Uterus (tissue), 3 donors: ENCODE measurements at regions not wholly inside any gene's neighbourhood (a gene's known extent, or its start where the extent isn't known, plus 50 kb on each side); places are given as distances from the start of the nearest gene placed in this dataset.

Source experiments
- DNase-seq, 2 donors: peaks; one replicate each; pipeline ENCODE4 v3.0.0-alpha.2; 2019 to 2020
- H3K27ac ChIP-seq, 2 donors: fragments of 200-600 bp; sonication (generic); 1 replicate in 1 of 2; 2 replicates in 1 of 2; pipeline ENCODE4 v1.5.1; 2016 to 2018
- H3K27me3 ChIP-seq, 2 donors: fragments of 200-600 bp; sonication (generic); one replicate each; pipeline ENCODE4 v1.5.1; 2018 to 2019; ENCODE audit warnings: control low read depth in 1 of 2
- H3K36me3 ChIP-seq, 2 donors: fragments of 200-600 bp; sonication (generic); one replicate each; pipeline ENCODE4 v1.5.1; 2019; ENCODE audit warnings: control low read depth in 1 of 2
- H3K4me1 ChIP-seq, 2 donors: fragments of 200-600 bp; sonication (generic); one replicate each; pipeline ENCODE4 v1.5.1; 2018 to 2019; ENCODE audit warnings: control low read depth in 1 of 2
- H3K4me3 ChIP-seq, 2 donors: fragments of 200-600 bp; sonication (generic); 1 replicate in 1 of 2; 2 replicates in 1 of 2; pipeline ENCODE4 v1.5.1; 2018 to 2019; ENCODE audit warnings: mild to moderate bottlenecking in 1 of 2
- H3K9me3 ChIP-seq, 2 donors: fragments of 200-600 bp; sonication (generic); one replicate each; pipeline ENCODE4 v1.5.1; 2019; ENCODE audit warnings: control low read depth in 1 of 2
- CTCF ChIP-seq, 4 experiments: fragments of 200-600 bp in 2 of 4; fragments of 450-650 bp in 2 of 4; sonication (generic) in 2 of 4; IDR thresholded peaks; one replicate each; pipeline ENCODE4 v1.5.1; 2016 to 2019; ENCODE audit warnings: antibody characterized with exemption in 4 of 4, mild to moderate bottlenecking in 2 of 4, moderate library complexity in 1 of 4
- POLR2A ChIP-seq, 2 donors: fragments of 450-650 bp; IDR thresholded peaks; one replicate each; pipeline ENCODE4 v1.6.1; 2016; ENCODE audit warnings: antibody characterized with exemption in 2 of 2, mild to moderate bottlenecking in 1 of 2, moderate library complexity in 1 of 2
- intact Hi-C: fragments of 100-400 bp; cut with DNase I; formaldehyde crosslinking; loops from one replicate; pipeline ENCODE4 v1.15.1; 2023; ENCODE audit warnings: low total_unique reads
- donor health status: DM: yes; HTN: yes; CAD: no.

- intact Hi-C loops, result no loop called here
- Histone ChIP-seq H3K4me3 (no peak overlapping the region), H3K4me1 (no peaks in the 10 kb centered on the region), H3K9me3 (no peaks in the 10 kb centered on the region), H3K27ac (no peak overlapping the region), H3K36me3 (no peaks in the 10 kb centered on the region), H3K27me3 (no peaks in the 10 kb centered on the region)
- TF ChIP-seq CTCF (IDR thresholded peaks at IDR 0.05) (no peak), POLR2A (IDR thresholded peaks at IDR 0.05) (no peak)
- no peak for DNase-seq
Observed at GRCh38 chr11:115961159-115962003, 457.2 kb upstream of the CADM1 start.

GRCh38 chr11:115959081-115959486 lies 454.9 kb upstream of the CADM1 start:
- Histone ChIP-seq H3K4me1 (no peaks in the 10 kb centered on the region), H3K27ac (no peak overlapping the region), H3K4me3 (no peak overlapping the region), H3K27me3 (no peaks in the 10 kb centered on the region), H3K9me3 (no peaks in the 10 kb centered on the region), H3K36me3 (no peaks in the 10 kb centered on the region)
- intact Hi-C loops, result no loop called here
- TF ChIP-seq POLR2A (IDR thresholded peaks at IDR 0.05), result no peak
- no peak for TF ChIP-seq CTCF (IDR thresholded peaks at IDR 0.05)
- no peak for DNase-seq

GRCh38 chr11:115958089-115959000 lies 454.1 kb upstream of the CADM1 start:
- no peaks in the 10 kb centered on the region for H3K27me3 ChIP-seq
- no peak overlapping the region for H3K4me3 ChIP-seq
- H3K9me3 ChIP-seq, result no peaks in the 10 kb centered on the region
- H3K4me1 ChIP-seq, result no peaks in the 10 kb centered on the region
- no peak overlapping the region for H3K27ac ChIP-seq
- intact Hi-C loops, result no loop called here
- no peaks in the 10 kb centered on the region for H3K36me3 ChIP-seq
- TF ChIP-seq POLR2A (IDR thresholded peaks at IDR 0.05) (no peak), CTCF (IDR thresholded peaks at IDR 0.05) (no peak)
- DNase-seq, result no peak

- Histone ChIP-seq H3K27ac (no peak overlapping the region), H3K27me3 (no peaks in the 10 kb centered on the region), H3K4me1 (no peaks in the 10 kb centered on the region), H3K9me3 (no peaks in the 10 kb centered on the region), H3K4me3 (no peak overlapping the region), H3K36me3 (no peaks in the 10 kb centered on the region)
- TF ChIP-seq CTCF (IDR thresholded peaks at IDR 0.05) (no peak), POLR2A (IDR thresholded peaks at IDR 0.05) (no peak)
- DNase-seq, result no peak
- intact Hi-C loops, result no loop called here
Observed at GRCh38 chr11:115955803-115956202, 451.6 kb upstream of the CADM1 start.

GRCh38 chr11:115950660-115951059 lies 446.4 kb upstream of the CADM1 start:
- intact Hi-C loops, result no loop called here
- H3K4me1 ChIP-seq, result no peaks in the 10 kb centered on the region
- no peaks in the 10 kb centered on the region for H3K36me3 ChIP-seq
- H3K27ac ChIP-seq, result no peak overlapping the region
- TF ChIP-seq POLR2A (IDR thresholded peaks at IDR 0.05) (no peak), CTCF (IDR thresholded peaks at IDR 0.05) (no peak)
- H3K4me3 ChIP-seq, result no peak overlapping the region
- DNase-seq, result no peak
- H3K9me3 ChIP-seq, result peaks cover 0 to 7% of the 10 kb centered on the region in 2 donors
- H3K27me3 ChIP-seq, result no peaks in the 10 kb centered on the region
